ENCODE measurements at regions not wholly inside any gene's neighbourhood (a gene's known extent, or its start where the extent isn't known, plus 50 kb on each side); places are given as distances from the start of the nearest gene placed in this dataset.

DNA sequence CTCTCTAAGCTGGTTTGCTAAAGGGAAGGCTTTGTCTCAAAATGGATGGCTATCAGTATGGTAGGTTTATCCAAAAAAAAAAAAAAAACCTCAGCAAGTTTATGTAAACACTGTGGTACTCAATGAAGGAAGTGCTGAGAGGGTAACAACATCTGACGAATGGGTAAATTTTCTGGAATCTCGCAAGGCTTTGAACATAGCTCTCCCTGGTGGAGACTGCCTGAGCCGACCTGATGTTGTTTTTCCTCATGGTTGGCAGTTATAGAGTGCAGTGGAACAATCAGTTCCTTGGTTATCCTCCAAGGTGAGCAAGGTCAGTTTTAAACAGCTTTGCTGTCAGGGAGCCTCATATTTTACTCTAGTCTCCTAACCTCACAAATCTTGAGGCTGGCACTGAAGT, 94.6 kb downstream of the ZPLD1 start:
- DNase-seq (ENCODE audit: low read depth in 4 of 4, low spot score in 3 of 4): no peak

DNA sequence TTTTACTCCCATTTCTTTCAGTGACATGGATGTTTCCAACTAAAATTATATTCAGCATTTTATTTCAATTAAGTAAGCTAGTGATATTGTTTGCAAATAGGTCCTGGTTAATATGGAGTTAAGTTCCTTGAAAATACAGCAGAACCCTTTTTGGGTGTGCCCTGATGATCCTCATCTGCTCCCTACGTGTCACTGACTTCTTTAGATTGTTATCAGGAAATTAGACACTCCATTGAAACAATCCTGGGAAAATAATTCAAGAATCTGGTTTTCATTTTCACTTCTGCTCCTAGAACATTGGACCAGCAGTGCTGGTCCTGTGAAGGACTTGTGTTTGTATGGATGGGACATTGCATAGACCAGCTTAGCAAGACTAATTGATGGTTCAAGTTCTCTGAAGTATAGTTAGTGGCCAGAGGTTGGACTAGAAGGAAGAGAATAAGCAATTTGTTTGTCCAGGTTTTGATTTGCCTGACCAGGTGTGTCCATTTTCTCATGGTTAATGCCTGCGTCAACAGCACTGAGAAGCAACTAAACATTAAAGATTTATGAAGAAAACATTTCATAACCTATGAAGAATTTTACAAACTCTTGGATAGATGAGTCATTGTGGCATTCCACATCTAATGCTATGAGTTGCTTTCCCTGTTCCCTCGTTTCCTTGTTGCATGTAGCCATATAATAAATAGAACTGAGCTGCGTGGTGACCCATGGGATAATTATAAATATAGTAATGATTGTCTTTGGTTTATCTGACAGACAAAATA, 95.8 kb downstream of the ZPLD1 start:
- no peak for DNase-seq (ENCODE audit: low read depth in 4 of 4, low spot score in 3 of 4)

DNA sequence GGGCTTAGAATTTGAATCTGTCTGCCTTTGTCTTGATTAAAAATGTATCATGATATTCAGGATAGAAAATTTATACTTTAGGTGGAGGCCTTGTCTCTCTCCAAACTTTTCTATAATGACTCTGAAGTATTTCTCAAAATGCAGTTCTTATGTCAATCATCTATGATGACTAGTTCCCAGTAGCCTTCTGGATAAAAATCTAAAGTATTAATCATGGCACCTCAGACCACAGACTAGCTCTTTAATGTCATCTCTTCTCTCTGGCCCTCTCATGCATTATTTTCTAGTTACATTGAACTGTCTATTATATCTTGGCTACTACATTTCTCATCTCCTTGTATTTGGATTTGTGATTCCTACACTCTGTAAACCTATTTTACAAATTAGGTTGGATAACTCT, 96.9 kb downstream of the ZPLD1 start:
- no peak for DNase-seq (ENCODE audit: low read depth in 4 of 4, low spot score in 3 of 4)

DNA sequence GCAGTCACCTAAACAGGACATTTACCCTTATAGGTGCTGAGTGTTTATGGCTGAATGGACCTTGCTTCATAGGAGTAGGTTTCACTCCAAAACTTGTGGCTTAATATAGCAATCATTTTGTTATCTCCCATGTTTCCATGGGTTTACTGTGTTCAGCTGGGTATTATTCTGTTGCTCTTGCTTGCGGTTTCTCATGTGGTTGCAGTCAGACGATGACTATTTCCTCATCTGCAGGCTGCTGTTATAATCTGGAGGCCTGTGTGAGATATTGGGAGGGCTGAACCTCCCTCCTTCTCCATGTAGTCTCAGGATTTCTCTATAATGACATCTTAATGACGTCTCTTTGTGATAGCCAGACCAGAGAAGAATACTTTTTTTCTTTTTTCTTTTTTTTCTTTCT, 98.1 kb downstream of the ZPLD1 start:
- DNase-seq (ENCODE audit: low read depth in 4 of 4, low spot score in 3 of 4): no peak

DNA sequence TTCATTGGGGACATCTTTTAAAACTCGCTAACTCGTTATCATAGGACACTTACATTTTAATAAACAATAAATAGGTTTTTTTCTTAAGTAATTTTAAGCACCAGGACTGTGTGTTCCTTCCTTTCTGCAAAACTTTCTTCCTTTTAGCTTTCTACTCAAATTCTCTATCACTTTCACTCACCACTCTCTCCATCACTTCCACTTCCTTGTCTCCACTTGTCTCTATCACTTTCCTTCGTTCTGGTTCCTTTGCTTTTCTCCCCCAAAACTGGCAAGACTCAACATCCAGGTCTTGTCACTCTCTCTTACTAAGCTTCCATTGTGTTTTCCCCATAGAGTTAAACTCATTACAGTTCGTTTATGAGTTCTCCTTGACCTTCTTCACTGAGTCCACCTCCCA, 99.0 kb downstream of the ZPLD1 start:
- DNase-seq (ENCODE audit: low read depth in 4 of 4, low spot score in 3 of 4): no peak

DNA sequence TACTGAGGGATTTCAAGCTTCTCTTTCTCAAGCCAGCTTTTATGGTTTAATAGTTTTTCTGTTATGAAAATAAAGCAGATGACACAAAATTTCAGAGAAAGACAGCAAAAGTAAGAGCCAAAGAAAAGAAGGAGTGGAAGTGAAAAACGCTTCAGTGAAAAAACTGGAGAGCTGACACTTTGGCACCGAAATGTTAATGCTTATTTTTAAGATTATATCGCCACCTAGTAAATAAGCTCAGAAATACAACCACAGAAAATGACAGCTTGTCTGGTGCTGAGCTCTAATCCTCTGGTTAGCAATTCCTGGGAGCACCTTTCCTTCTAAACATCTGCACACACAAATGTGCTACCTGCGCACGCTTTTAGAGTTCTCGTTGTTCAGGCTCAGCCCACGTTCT, 101.6 kb downstream of the ZPLD1 start:
- peak in 2 of 4 donors; percentile 23 to 26 for DNase-seq (ENCODE audit: low read depth in 4 of 4, low spot score in 3 of 4)

DNA sequence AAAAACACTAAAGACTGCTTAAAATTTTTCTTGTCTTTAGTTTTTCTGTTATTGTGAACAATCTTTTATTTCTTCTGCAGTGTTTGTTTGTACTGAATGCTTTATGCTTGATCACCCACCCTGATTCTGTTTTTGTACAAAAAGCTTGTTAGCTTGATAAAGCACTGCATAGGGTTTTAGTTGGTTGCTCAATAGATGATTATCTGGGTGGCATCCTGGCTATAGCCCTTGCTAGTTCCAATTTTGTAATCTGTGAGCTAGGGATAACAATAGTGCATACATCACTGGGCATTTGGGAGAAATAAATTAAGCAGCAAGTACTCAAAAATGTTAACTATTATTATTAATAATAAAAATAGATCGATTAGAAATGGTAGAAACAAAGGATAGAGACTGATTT, 102.3 kb downstream of the ZPLD1 start:
- no peak for DNase-seq (ENCODE audit: low read depth in 4 of 4, low spot score in 3 of 4)

DNA sequence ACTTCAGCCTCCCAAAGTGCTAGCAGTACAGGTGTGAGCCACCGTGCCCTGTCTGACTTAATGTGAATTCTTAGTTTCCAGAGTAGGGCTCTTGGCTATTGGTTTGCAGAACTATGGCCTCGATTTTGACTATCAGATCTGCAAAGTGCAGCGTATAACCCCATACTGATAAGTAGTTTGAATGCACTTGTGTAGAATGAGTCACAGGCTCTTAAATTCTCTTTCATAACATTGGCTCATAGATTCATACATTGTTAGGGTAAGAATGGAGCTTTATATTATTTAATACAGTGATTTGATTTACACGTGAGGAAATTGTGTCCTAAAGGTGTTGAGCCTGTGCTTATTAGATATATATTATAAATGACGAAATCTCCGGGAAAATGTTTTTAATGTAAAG, 109.9 kb downstream of the ZPLD1 start:
- DNase-seq (ENCODE audit: low read depth in 4 of 4, low spot score in 3 of 4): no peak

DNA sequence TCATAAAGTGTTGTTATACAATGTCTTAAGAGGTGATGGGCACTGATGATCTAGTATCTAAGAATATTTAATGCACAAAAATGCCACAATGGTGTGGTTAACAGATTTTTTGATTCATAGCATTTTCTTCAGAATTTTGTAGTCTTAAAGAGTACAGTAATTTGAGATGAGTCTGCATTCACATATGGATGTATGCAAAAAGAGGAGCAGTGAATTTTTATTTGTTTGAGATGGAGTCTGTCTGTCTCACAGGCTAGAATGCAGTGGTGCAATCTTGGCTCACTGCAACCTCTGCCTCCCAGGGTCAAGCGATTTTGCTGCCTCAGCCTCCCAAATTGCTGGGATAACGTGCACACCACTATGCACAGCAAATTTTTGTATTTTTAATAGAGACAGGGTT, 110.5 kb downstream of the ZPLD1 start:
- no peak for DNase-seq (ENCODE audit: low read depth in 4 of 4, low spot score in 3 of 4)

DNA sequence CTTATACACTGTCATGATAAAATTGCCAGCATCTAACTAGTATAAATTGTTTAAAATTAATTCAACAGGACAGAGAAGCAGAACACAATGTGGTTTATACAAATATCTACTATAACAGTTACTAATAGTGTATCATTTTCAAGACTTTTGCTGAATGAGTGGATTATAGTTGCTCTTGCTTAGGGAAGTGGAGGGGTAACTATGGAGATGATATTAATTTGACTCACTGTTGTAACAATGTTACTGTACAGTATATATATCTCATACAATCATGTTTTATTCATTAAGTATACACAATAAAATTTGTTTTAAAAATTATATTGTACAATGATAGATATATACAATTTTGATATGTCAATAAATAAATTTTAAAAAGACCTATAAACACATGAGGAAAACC, 119.1 kb downstream of the ZPLD1 start:
- DNase-seq (ENCODE audit: low read depth in 4 of 4, low spot score in 3 of 4): no peak

DNA sequence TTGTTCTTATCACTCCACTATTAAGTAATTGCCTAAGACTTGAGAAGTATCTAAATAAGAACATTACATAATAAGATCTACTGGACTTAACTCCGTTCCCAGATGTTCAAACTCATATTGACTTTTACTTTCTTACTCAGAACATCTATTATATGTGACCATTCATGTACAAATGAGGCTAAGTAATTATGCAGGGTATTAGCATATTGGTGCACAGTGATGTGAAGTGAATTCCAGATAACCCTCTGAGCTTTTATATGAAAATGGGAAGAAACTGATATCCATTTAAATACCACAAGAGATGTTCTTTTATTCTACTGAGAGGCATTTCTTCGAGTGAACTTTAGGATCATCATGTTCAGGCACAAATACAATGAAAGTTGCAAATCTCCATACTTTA, 135.7 kb downstream of the ZPLD1 start:
- DNase-seq (ENCODE audit: low read depth in 4 of 4, low spot score in 3 of 4): no peak

DNA sequence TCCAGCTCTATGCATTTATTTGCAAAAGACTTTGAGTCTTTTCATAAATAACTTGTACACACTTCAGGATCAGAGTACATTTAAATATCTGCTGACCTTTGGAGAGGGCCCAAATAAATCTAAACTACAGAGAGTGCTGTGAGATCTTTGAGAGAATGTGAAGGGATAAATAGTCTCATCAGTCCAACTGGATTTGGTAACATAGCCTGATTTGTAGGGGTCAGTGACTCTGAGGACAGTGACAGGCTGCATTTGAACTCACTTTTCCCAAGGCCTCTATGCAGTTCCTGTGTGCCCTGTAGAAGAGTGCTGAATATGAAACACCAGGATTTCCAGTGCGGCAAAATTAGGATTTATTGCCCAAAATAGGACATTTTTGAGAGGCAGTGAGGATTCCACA, 136.2 kb downstream of the ZPLD1 start:
- DNase-seq (ENCODE audit: low read depth in 4 of 4, low spot score in 3 of 4): no peak

DNA sequence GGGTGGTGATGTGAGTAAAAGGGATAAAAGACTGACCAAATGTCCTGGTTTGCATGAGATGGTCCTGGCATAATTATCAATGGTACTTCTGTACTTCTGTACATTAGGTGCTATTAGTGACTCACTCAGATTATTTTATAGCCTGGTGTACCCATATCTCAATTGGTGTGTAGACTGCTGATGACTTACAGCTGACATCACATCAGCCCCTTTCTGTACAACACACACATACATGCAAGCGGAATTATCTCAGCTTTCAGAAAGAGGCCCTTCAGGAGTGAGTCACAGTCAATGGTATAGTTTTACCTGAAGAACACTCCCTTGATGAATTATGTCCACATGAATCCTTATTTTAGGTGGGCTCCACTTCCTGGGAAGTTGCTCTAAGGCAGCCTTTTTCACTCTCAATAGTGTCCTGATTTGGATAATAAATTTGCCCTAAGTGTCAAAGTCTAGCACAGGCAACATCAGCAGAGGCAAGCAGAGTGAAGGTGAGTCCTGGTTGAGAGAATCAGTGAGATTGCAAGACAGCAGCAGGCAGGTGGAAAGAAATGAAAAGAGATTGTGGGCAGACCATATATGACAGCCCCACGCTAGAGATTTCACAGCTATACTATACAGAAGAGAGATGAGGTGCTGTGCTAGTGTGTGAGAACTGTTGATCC, 137.0 kb downstream of the ZPLD1 start:
- no peak for DNase-seq (ENCODE audit: low read depth in 4 of 4, low spot score in 3 of 4)

DNA sequence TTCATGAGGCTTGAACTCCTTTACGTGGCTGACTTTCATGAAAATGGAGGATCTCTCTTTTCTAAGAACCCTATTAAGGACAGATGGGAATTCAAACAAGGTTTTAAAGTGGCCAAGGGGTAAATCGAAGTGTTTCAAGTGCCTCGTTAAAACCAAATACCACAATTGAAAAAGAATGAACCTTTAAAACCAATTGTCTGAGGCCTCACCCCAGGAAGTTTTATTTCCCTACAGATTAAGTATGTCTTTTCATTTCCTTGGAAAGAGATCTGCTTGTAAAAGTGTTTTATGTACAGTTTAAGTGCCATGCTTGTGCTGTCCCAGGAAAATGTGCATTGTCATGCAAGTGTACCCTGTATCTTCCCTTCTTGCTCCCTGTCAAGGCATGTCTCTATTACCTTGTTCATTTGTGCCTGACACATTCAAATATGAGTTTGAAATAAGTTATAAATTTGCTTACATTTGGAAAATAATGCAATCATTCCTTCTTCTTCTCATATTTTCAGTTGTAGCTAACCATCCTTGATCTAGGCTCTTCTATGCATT, 138.7 kb downstream of the ZPLD1 start:
- no peak for DNase-seq (ENCODE audit: low read depth in 4 of 4, low spot score in 3 of 4)

DNA sequence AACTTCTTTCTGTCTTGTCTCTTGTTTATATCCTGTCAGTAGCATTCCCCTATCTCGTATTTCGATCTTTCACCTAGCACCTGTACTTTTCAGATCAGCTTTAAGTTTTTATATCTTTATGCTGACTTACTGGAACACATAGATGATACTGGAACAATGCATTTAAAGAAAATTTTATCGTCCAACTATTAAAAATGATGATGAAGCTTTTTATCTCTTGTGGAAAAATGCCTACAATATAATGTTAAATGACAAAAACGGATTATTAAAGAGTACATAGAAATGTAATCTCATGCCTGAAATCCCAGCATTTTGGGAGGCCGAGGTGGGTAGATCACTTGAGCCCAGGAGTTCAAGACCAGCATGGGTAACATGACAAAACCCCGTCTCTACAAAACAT, 139.5 kb downstream of the ZPLD1 start:
- DNase-seq (ENCODE audit: low read depth in 4 of 4, low spot score in 3 of 4): no peak

DNA sequence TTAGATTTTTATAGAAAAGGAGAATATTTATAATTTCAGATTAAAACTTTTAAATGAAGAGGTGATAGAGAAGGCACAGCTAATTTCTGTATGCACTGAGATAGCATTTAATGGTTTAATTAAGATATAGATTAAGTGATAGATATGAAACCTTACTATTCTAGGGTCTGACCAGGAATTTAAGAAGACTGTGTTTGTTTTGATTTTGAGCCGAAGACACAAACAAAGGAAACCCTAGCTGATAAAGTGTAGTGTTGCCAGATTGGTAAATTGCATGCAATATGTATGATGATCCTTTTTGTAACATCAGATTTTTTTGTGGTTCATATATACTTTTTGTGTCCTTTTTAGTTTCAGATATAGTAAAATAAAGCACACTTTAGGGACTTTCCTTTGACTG, 141.8 kb downstream of the ZPLD1 start:
- no peak for DNase-seq (ENCODE audit: low read depth in 4 of 4, low spot score in 3 of 4)

DNA sequence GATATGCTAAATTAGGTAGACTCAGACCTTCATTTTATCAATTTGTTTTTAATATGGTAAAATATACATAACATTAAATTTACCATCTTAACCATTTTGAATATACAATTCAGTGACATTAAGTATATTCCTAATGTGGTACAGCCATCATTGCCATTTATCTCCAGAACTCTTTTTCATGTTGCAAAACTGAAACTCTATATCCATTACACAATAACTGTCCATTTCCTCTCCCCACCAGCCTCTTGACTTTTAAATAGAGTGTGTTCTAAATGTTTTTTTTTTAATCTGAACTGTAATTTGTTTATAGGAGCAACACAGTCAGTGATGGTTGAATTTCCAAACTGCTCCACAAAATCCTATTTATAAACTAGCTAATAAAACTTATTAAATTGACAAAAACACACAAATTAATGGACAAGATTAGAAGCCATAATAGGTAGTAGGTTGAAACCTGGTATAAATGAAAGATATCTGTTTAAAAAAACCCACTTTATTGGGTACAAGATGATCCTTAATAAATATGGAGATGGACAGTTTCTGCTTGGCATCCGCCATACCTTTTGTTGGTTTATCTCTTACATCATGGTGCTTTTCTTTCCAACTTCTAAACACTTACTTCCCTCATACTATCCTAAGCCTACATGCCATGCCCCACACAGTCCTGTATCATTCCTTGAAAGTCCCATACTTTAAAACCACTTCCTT, 142.4 kb downstream of the ZPLD1 start:
- DNase-seq (ENCODE audit: low read depth in 4 of 4, low spot score in 3 of 4): no peak

DNA sequence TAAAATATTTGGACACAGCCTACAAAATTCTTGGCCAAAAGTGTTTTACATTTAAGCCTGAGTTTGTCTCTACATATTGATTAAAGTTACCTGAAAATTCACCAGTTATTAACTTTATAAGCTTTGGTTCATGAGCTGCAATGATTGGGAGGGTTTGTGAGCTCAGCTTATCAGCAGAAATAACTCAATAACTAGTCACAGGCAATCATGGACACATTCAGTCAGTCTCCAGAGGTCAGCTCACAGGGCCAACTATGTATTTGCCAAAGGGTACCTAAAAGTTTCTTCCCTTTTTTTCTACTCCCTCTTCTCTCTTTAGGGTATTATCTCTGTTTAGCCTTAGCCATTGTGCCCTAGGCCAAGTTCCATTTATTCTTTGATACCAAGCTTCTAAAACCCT, 145.9 kb downstream of the ZPLD1 start:
- no peak for DNase-seq (ENCODE audit: low read depth in 4 of 4, low spot score in 3 of 4)

DNA sequence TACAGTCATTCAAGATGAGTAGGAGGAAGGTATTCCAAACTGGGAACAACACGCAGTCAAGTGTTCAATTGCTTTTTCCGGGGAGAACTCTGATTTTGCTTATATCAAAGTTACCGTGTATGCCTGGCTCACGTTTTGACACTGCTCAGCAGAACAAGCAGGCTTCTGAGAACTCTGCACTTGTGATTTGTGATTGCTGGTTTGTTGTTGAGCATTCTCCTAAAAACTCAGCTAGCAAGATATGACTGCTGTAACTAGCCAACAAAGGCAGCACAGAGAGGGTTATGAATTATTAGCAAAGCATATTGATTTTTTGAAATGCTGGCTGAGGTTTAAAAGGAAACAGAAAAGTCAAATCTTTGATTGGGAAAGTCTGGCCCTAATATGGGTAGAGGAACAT, 151.7 kb downstream of the ZPLD1 start:
- DNase-seq (ENCODE audit: low read depth in 4 of 4, low spot score in 3 of 4): no peak

DNA sequence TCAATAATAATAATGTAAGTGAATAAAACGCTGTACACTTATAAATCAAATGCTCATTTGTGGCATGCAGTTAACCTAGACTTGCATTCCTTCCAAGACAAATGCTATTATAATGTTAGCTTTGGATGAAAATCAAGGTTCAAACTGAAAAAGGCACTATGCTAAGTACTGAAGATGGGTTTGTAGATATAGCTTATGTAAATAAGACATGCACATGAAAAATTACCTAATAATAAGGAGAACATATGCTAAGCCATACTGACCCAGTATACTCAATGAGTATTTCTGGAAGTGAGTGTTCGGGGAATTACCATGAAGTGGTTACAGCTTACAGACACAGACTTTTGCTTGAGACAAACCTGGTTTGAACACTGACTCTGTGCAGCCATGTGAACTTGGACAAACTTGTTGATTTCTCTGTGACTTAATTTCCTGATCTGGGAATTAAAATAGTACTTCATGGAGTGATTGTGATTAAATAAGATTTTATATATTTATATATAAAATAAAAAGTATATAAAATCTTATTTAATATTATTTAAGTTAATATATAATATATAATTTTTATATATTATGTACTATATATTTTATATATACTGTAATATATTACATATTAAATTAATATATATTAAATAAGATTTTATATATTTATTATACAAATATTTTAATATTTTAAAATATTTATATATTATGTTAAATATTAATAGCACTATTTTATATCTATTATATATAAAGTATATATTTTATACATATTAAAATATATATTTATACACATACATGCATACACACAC, 159.2 kb downstream of the ZPLD1 start:
- DNase-seq (ENCODE audit: low read depth in 4 of 4, low spot score in 3 of 4): no peak

DNA sequence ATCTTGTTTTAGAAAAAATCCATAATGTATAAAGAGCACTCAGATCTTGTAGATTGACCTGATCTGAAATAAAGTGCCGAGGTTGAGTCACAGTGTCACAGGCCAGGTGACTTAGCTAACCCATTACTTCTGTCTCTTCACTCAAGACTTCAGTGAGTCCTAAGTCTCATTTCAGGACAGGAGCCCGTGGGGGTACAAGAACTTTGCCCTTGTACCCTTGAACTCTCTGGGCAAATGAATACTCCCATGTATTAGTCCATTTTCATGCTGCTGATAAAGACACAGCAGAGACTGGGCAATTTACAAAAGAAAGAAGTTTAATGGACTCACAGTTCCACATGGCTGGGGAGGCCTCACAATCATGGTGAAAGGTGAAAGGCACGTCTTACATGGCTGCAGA, 160.2 kb downstream of the ZPLD1 start:
- DNase-seq (ENCODE audit: low read depth in 4 of 4, low spot score in 3 of 4): no peak

Measured in right renal pelvis (tissue), 4 donors.